Sigmoid colon (tissue), 6 donors: ENCODE measurements at regions not wholly inside any gene's neighbourhood (a gene's known extent, or its start where the extent isn't known, plus 50 kb on each side); places are given as distances from the start of the nearest gene placed in this dataset.
A peak's percentile ranks its signal among the peaks of the same experiment; 100 is the strongest.

ENCODE experiments used
- DNase-seq: peaks from one replicate; pipeline ENCODE4 v3.0.0-alpha.2; 2019
- H3K27ac ChIP-seq, 4 donors: fragments of 200-600 bp; sonication (generic); one replicate each; pipeline ENCODE4 v1.5.1; 2016 to 2019; ENCODE audit warnings: mild to moderate bottlenecking in 1 of 4
- H3K27me3 ChIP-seq, 3 donors: fragments of 200-600 bp; sonication (generic); one replicate each; pipeline ENCODE4 v1.5.1; 2019; ENCODE audit warnings: mild to moderate bottlenecking in 1 of 3
- H3K36me3 ChIP-seq, 4 donors: fragments of 200-600 bp; sonication (generic); one replicate each; pipeline ENCODE4 v1.5.1; 2016 to 2019
- H3K4me1 ChIP-seq, 4 donors: fragments of 200-600 bp; sonication (generic); one replicate each; pipeline ENCODE4 v1.5.1; 2017 to 2019
- H3K4me3 ChIP-seq, 4 donors: fragments of 200-600 bp; sonication (generic); one replicate each; pipeline ENCODE4 v1.5.1; 2017 to 2019; ENCODE audit warnings: mild to moderate bottlenecking in 2 of 4, moderate library complexity in 1 of 4
- H3K9me3 ChIP-seq, 4 donors: fragments of 200-600 bp in 3 of 4; sonication (generic) in 3 of 4; one replicate each; pipeline versions ENCODE4 v1.5.1 to v1.6.1; 2013 to 2019
- EP300 ChIP-seq, 4 donors: sonication (generic); formaldehyde crosslinking; IDR thresholded peaks; one replicate each; pipeline ENCODE4 v1.6.1; 2017; ENCODE audit warnings: antibody characterized with exemption in 4 of 4
- POLR2A ChIP-seq, 2 donors: fragments of 450-650 bp; IDR thresholded peaks; one replicate each; pipeline ENCODE4 v1.6.1; 2016; ENCODE audit warnings: antibody characterized with exemption in 2 of 2, mild to moderate bottlenecking in 2 of 2, moderate library complexity in 2 of 2
- POLR2AphosphoS5 ChIP-seq, 4 donors: sonication (generic); formaldehyde crosslinking; IDR thresholded peaks; one replicate each; pipeline ENCODE4 v1.6.1; 2017; ENCODE audit warnings: antibody characterized with exemption in 4 of 4
- WGBS, 2 donors: extraction: QIAGEN DNeasy Blood & Tissue Kit; methylation state at CpG; one replicate each; pipeline ENCODE4 v1.1.7; 2013; 5-methylcytosine and 5-hydroxymethylcytosine counted together
- intact Hi-C: fragments of 100-400 bp; cut with DNase I; formaldehyde crosslinking; loops from one replicate; pipeline ENCODE4 v1.15.1; 2023
- TF ChIP-seq, protein P1 (sequence below), 4 experiments: fragments of 450-650 bp in 3 of 4; fragments of 200-600 bp in 1 of 4; IDR thresholded peaks; one replicate each; pipeline ENCODE4 v1.5.1; 2016 to 2019; ENCODE audit warnings: antibody characterized with exemption in 4 of 4, mild to moderate bottlenecking in 3 of 4, moderate library complexity in 2 of 4
- donor health status: healthy with polysubstance abuse.
- donor health status: healthy.

DNA sequence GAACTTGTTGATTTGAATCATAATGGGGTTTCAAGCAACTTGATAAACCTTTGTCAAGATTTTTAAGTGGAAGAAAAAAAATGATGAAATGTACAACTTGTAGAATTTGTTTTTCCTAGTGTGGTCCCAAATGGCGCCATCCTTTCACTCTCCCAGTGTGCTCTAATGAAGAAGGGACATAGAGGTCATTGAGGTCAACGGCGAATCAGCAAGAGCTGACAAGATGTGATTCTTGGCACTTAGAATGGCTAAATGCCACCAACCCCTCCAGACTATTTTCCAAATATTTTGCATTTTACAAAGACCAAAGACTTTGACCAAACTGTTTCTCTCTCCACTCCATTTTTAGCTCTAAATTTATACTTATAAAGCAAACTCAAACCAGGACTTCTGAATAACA lies 320.2 kb upstream of the MME start:
- no peaks in the 10 kb centered on the region for H3K27me3 ChIP-seq
- DNase-seq, result no peak
- H3K27ac ChIP-seq, result no peak overlapping the region
- intact Hi-C loops, result loop anchor here (5.0 to 10.0 kb wide), 2 partner anchors 565 to 942 kb away; no protein-coding TSS in a partner anchor
- no peaks in the 10 kb centered on the region for H3K36me3 ChIP-seq
- H3K4me3 ChIP-seq, result no peak overlapping the region
- H3K9me3 ChIP-seq, result no peaks in the 10 kb centered on the region
- TF ChIP-seq POLR2AphosphoS5 (IDR thresholded peaks at IDR 0.05) (no peak), POLR2A (IDR thresholded peaks at IDR 0.05) (no peak), EP300 (IDR thresholded peaks at IDR 0.05) (no peak)
- TF ChIP-seq, protein P1, sequence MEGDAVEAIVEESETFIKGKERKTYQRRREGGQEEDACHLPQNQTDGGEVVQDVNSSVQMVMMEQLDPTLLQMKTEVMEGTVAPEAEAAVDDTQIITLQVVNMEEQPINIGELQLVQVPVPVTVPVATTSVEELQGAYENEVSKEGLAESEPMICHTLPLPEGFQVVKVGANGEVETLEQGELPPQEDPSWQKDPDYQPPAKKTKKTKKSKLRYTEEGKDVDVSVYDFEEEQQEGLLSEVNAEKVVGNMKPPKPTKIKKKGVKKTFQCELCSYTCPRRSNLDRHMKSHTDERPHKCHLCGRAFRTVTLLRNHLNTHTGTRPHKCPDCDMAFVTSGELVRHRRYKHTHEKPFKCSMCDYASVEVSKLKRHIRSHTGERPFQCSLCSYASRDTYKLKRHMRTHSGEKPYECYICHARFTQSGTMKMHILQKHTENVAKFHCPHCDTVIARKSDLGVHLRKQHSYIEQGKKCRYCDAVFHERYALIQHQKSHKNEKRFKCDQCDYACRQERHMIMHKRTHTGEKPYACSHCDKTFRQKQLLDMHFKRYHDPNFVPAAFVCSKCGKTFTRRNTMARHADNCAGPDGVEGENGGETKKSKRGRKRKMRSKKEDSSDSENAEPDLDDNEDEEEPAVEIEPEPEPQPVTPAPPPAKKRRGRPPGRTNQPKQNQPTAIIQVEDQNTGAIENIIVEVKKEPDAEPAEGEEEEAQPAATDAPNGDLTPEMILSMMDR (IDR thresholded peaks at IDR 0.05), result no peak
- no peaks in the 10 kb centered on the region for H3K4me1 ChIP-seq
- WGBS, 2 donors, result 85 to 91% methylated on average over 3 of the region's 3 CpGs

DNA sequence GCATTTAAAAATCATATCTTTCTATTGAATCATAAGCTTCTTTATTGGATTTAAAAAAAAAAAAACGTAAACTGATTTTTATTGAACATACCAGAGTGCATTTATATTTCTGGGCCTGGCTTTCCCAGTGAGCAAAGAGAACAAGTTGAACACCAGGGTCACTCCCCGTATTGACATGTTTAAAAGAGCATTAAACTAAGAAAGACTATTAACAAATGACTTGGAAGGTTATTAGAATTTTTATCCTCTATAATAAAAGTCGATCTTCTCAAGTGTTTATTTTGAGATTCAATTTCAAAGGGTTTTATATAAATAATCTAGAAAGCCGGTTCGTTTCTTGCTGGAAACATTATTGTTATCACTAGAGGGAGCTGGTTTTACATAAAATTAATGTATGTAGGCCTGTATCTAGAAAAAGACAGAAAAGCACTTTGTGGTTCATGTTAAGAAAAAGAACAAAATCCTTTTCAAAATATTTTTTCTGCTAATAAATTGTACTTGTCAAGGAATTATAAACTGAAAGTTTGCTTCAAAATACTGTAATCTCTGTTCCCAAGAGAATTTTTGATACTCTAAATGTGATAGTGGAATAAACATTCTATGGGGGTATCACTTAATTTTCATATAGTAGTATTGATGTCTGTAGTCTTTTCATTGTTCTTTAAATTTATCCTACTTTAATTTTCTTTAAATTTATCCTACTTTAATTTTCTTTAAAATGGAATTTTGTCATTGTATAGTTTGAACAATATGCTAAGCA lies 321.8 kb upstream of the MME start:
- no peak overlapping the region for H3K27ac ChIP-seq
- TF ChIP-seq, protein P1 (IDR thresholded peaks at IDR 0.05), result peak in 2 of 4 experiments; percentile 6 to 36
- no peak for TF ChIP-seq POLR2A (IDR thresholded peaks at IDR 0.05)
- DNase-seq, result no peak
- H3K27me3 ChIP-seq, result no peaks in the 10 kb centered on the region
- H3K4me1 ChIP-seq, result no peaks in the 10 kb centered on the region
- 11 to 21% methylated on average over 5 of the region's 5 CpGs for WGBS, 2 donors
- no peak overlapping the region for H3K4me3 ChIP-seq
- H3K9me3 ChIP-seq, result no peaks in the 10 kb centered on the region
- no peaks in the 10 kb centered on the region for H3K36me3 ChIP-seq
- intact Hi-C loops, result loop anchor here (5.0 kb wide), 1 partner anchor 944 kb away; no protein-coding TSS in a partner anchor

DNA sequence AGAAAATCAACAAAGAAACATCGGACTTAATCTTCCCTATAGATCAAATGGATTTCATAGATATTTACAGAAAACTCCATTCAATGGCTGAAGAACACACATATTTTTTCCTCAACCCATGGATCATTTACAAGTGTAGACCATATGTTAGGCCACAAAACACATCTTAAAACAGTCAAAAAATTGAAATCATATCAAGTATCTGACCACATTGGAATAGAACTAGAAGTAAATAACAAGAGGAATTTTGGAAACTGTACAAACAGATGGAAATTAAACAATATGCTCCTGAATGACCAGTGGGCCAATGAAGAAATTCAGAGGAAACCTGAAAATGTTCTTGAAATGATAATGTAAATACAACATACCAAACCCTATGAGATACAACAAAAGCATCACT lies 323.1 kb upstream of the GPR149 start:
- TF ChIP-seq POLR2A (IDR thresholded peaks at IDR 0.05), result no peak
- no peak for TF ChIP-seq POLR2AphosphoS5 (IDR thresholded peaks at IDR 0.05)
- no peak for TF ChIP-seq EP300 (IDR thresholded peaks at IDR 0.05)
- TF ChIP-seq, protein P1 (IDR thresholded peaks at IDR 0.05), result no peak
- no peak for DNase-seq
- H3K4me1 ChIP-seq, result no peaks in the 10 kb centered on the region
- no peaks in the 10 kb centered on the region for H3K27me3 ChIP-seq
- no peaks in the 10 kb centered on the region for H3K36me3 ChIP-seq
- intact Hi-C loops, result no loop called here
- no peak overlapping the region for H3K4me3 ChIP-seq
- no peaks in the 10 kb centered on the region for H3K9me3 ChIP-seq
- WGBS, 2 donors, result 88 to 94% methylated on average over 1 of the region's 1 CpG
- no peak overlapping the region for H3K27ac ChIP-seq

DNA sequence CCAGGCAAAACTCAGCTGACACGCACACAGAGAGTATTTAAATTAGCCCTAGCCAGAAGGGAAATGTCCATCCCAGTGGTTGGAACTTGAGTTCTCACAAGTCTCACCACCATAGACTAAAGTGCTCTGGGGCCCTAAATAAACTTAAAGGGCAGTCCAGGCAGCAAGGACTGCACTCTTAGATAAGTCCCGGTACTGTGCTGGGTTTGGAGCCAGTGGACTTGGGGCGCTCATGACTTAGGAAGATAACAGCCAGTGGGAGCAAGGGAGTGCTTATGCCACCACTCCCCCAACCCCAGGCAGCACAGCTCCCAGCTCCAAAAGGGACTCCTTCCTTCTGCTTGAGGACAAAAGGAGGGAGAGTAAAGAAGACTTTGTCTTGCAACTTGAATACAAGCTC lies 319.5 kb upstream of the GPR149 start:
- no peaks in the 10 kb centered on the region for H3K36me3 ChIP-seq
- TF ChIP-seq, protein P1 (IDR thresholded peaks at IDR 0.05), result no peak
- TF ChIP-seq EP300 (IDR thresholded peaks at IDR 0.05) (no peak), POLR2A (IDR thresholded peaks at IDR 0.05) (no peak), POLR2AphosphoS5 (IDR thresholded peaks at IDR 0.05) (no peak)
- H3K4me1 ChIP-seq, result no peaks in the 10 kb centered on the region
- DNase-seq, result no peak
- WGBS, 2 donors, result 92 to 93% methylated on average over 3 of the region's 3 CpGs
- no peak overlapping the region for H3K27ac ChIP-seq
- no peaks in the 10 kb centered on the region for H3K9me3 ChIP-seq
- intact Hi-C loops, result no loop called here
- H3K4me3 ChIP-seq, result no peak overlapping the region
- no peaks in the 10 kb centered on the region for H3K27me3 ChIP-seq

DNA sequence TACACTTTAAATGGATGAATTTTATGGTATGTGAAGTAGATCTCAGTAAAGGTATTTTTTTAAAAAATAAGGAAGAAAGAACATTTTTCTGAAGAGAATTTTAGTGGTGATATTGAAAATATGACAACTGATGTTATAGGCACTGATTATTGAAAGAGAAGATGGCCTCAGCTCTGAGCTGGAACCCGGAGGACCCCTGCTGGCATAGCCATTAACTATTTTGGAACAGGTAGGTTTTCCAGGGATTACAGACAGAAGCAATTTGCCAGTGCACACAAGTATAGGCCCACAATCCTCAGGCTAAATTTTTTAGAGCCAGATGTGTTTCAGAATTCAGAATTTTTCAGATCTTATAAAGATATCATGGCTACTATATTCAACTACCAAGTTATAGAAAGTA lies 315.9 kb upstream of the GPR149 start:
- Histone ChIP-seq H3K4me1 (no peaks in the 10 kb centered on the region), H3K9me3 (peaks cover 0 to 3% (median under 1%) of the 10 kb centered on the region in 4 donors), H3K4me3 (no peak overlapping the region), H3K27me3 (no peaks in the 10 kb centered on the region), H3K27ac (no peak overlapping the region), H3K36me3 (no peaks in the 10 kb centered on the region)
- TF ChIP-seq EP300 (IDR thresholded peaks at IDR 0.05), result no peak
- TF ChIP-seq, protein P1 (IDR thresholded peaks at IDR 0.05), result no peak
- TF ChIP-seq POLR2AphosphoS5 (IDR thresholded peaks at IDR 0.05), result no peak
- no peak for TF ChIP-seq POLR2A (IDR thresholded peaks at IDR 0.05)
- intact Hi-C loops, result no loop called here
- no peak for DNase-seq
- 19 to 56% methylated on average over 1 of the region's 1 CpG for WGBS, 2 donors
